Astrocyte (in vitro differentiated cells and primary cell): ENCODE measurements at regions not wholly inside any gene's neighbourhood (a gene's known extent, or its start where the extent isn't known, plus 50 kb on each side); places are given as distances from the start of the nearest gene placed in this dataset.

Source experiments
- DNase-seq: peaks from one replicate; pipeline ENCODE4 v3.0.0-alpha.2; 2010; ENCODE audit warnings: low read depth
- FAIRE-seq: peaks from 2 replicates; lab custom pipeline; 2011; peaks lifted over from hg19 to GRCh38; lab: Jason Lieb, UNC
- H2AFZ ChIP-seq: 2 replicates; pipeline ENCODE4 v1.6.0; 2012; ENCODE audit warnings: low read depth, low read length, inconsistent platforms
- H3K27ac ChIP-seq: 2 replicates; pipeline ENCODE4 v1.5.1; 2011; ENCODE audit warnings: low read depth, low read length, inconsistent platforms
- H3K27me3 ChIP-seq: 2 replicates; pipeline ENCODE4 v1.6.0; 2011; ENCODE audit warnings: low read length, inconsistent platforms; ENCODE audit not compliant: insufficient read depth
- H3K36me3 ChIP-seq: 2 replicates; pipeline ENCODE4 v1.5.1; 2011; ENCODE audit warnings: low read length, inconsistent platforms; ENCODE audit not compliant: insufficient read depth
- H3K4me1 ChIP-seq: 2 replicates; pipeline ENCODE4 v1.5.1; 2011; ENCODE audit warnings: low read length, inconsistent platforms; ENCODE audit not compliant: insufficient read depth
- H3K4me2 ChIP-seq: 2 replicates; pipeline ENCODE4 v1.6.0; 2012; ENCODE audit warnings: low read length, inconsistent platforms
- H3K4me3 ChIP-seq: 2 replicates; pipeline ENCODE4 v1.5.1; 2011; ENCODE audit warnings: low read depth, mild to moderate bottlenecking, low read length, inconsistent platforms; ENCODE audit not compliant: insufficient read depth
- H3K79me2 ChIP-seq: 2 replicates; pipeline ENCODE4 v1.6.0; 2012; ENCODE audit warnings: mild to moderate bottlenecking, low read length, inconsistent platforms; ENCODE audit not compliant: insufficient read depth
- H3K9ac ChIP-seq: 2 replicates; pipeline ENCODE4 v1.6.0; 2012; ENCODE audit warnings: mild to moderate bottlenecking, low read length, inconsistent platforms
- H3K9me3 ChIP-seq: 2 replicates; pipeline ENCODE4 v1.5.1; 2012; ENCODE audit warnings: low read depth, mild to moderate bottlenecking, low read length, inconsistent platforms; ENCODE audit not compliant: insufficient read depth
- H4K20me1 ChIP-seq: 2 replicates; pipeline ENCODE4 v1.6.0; 2012; ENCODE audit warnings: low read length, inconsistent platforms; ENCODE audit not compliant: insufficient read depth
- H3K27ac Mint-ChIP-seq: one replicate; pipeline ENCODE4 v1.8.0; 2021; ENCODE audit warnings: mild to moderate bottlenecking, mixed read lengths; ENCODE audit not compliant: unreplicated experiment
- H3K27me3 Mint-ChIP-seq: one replicate; pipeline ENCODE4 v1.8.0; 2021; ENCODE audit warnings: low read depth, mixed read lengths; ENCODE audit not compliant: unreplicated experiment
- H3K36me3 Mint-ChIP-seq: one replicate; pipeline ENCODE4 v1.8.0; 2021; ENCODE audit warnings: low read depth, mixed read lengths; ENCODE audit not compliant: unreplicated experiment
- H3K4me1 Mint-ChIP-seq: one replicate; pipeline ENCODE4 v1.8.0; 2021; ENCODE audit warnings: low read depth, mixed read lengths; ENCODE audit not compliant: unreplicated experiment
- H3K4me3 Mint-ChIP-seq: one replicate; pipeline ENCODE4 v1.8.0; 2021; ENCODE audit warnings: mild to moderate bottlenecking, moderate library complexity, mixed read lengths; ENCODE audit not compliant: unreplicated experiment
- H3K9me3 Mint-ChIP-seq: one replicate; pipeline ENCODE4 v1.8.0; 2021; ENCODE audit warnings: mild to moderate bottlenecking, mixed read lengths; ENCODE audit not compliant: unreplicated experiment
- EZH2 ChIP-seq: IDR thresholded peaks from 2 replicates; pipeline ENCODE4 v1.6.1; 2012; ENCODE audit warnings: mild to moderate bottlenecking, low read length, inconsistent platforms; ENCODE audit not compliant: insufficient read depth
- TF ChIP-seq, protein P1 (sequence below): IDR thresholded peaks from 2 replicates; pipeline ENCODE4 v1.5.1; 2011; ENCODE audit warnings: low read depth, mild to moderate bottlenecking, inconsistent platforms, low read length, moderate library complexity; ENCODE audit not compliant: insufficient read depth

DNA sequence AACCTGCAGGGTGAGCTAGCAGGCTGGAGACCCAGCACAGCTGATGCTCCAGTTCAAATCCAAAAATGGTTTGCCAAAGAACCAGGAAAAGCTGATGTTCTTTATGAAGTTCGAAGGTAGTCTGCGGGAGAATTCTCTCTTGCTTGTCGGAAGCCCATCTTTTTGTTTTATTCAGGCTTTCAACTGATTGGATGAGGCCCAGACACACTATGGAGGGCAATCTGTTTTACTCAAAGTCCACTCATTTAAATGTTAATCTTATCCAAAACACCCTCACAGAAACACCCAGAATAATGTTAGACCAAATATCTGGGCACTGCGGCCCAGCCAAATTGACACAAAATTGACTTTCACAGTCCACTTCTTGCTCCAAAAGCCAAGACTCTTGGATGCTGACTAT, 105.6 kb upstream of the PMEPA1 start:
- Histone ChIP-seq H3K4me2 (no peak overlapping the region), H4K20me1 (no peaks in the 10 kb centered on the region), H3K27ac (no peak overlapping the region), H3K79me2 (no peaks in the 10 kb centered on the region), H3K36me3 (no peaks in the 10 kb centered on the region), H3K9ac (no peak overlapping the region), H2AFZ (no peak overlapping the region), H3K9me3 (no peaks in the 10 kb centered on the region), H3K27me3 (peaks cover 13% of the 10 kb centered on the region), H3K4me1 (peaks cover 12% of the 10 kb centered on the region), H3K4me3 (no peak overlapping the region)
- Mint-ChIP-seq H3K4me1 (peaks cover 15% of the 10 kb centered on the region), H3K4me3 (no peak overlapping the region), H3K36me3 (no peaks in the 10 kb centered on the region), H3K9me3 (no peaks in the 10 kb centered on the region), H3K27me3 (peaks cover 38% of the 10 kb centered on the region), H3K27ac (no peak overlapping the region)
- TF ChIP-seq EZH2: no peak
- TF ChIP-seq, protein P1, sequence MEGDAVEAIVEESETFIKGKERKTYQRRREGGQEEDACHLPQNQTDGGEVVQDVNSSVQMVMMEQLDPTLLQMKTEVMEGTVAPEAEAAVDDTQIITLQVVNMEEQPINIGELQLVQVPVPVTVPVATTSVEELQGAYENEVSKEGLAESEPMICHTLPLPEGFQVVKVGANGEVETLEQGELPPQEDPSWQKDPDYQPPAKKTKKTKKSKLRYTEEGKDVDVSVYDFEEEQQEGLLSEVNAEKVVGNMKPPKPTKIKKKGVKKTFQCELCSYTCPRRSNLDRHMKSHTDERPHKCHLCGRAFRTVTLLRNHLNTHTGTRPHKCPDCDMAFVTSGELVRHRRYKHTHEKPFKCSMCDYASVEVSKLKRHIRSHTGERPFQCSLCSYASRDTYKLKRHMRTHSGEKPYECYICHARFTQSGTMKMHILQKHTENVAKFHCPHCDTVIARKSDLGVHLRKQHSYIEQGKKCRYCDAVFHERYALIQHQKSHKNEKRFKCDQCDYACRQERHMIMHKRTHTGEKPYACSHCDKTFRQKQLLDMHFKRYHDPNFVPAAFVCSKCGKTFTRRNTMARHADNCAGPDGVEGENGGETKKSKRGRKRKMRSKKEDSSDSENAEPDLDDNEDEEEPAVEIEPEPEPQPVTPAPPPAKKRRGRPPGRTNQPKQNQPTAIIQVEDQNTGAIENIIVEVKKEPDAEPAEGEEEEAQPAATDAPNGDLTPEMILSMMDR: no peak
- DNase-seq (no peak), FAIRE-seq (no peak)

DNA sequence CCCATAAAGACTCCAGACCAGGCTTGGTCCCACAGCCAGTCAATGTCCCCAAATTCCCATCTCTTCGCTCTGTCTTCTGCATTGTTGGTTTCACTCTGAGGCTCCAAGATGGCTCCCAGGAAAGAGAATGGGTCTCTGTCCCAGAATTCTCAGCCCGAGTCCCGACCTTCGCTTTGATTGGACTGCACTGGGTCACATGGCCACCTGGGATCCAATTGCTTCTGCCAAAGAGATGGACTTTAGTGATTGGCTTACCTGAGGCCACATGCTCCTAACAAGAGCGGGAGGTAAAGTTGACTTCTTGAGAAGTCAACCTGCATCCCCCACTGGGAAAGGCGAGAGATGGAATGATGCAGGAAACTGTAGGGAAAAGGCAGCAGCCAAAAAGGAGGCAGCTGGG, 104.7 kb upstream of the PMEPA1 start:
- no peak overlapping the region for H3K4me3 Mint-ChIP-seq
- H3K36me3 Mint-ChIP-seq: no peaks in the 10 kb centered on the region
- no peak for FAIRE-seq

More for the DNA sequence above, 104.7 kb upstream of the PMEPA1 start:
- H3K27ac ChIP-seq: no peak overlapping the region
- H3K27me3 Mint-ChIP-seq: peaks cover 36% of the 10 kb centered on the region
- H3K79me2 ChIP-seq: no peaks in the 10 kb centered on the region
- TF ChIP-seq, protein P1: no peak
- no peak for DNase-seq
- H3K27ac Mint-ChIP-seq: no peak overlapping the region
- no peak overlapping the region for H3K4me3 ChIP-seq
- peaks cover 19% of the 10 kb centered on the region for H3K4me1 Mint-ChIP-seq
- no peak overlapping the region for H3K4me2 ChIP-seq
- H3K9me3 ChIP-seq: no peaks in the 10 kb centered on the region
- peaks cover 8% of the 10 kb centered on the region for H3K27me3 ChIP-seq
- no peaks in the 10 kb centered on the region for H3K9me3 Mint-ChIP-seq
- H3K4me1 ChIP-seq: peaks cover 12% of the 10 kb centered on the region
- H3K9ac ChIP-seq: no peak overlapping the region
- H3K36me3 ChIP-seq: no peaks in the 10 kb centered on the region
- no peaks in the 10 kb centered on the region for H4K20me1 ChIP-seq
- no peak overlapping the region for H2AFZ ChIP-seq
